8988T (cell line): ENCODE measurements at regions not wholly inside any gene's neighbourhood (a gene's known extent, or its start where the extent isn't known, plus 50 kb on each side); places are given as distances from the start of the nearest gene placed in this dataset.

Experiments
- DNase-seq: peaks from one replicate; pipeline ENCODE4 v3.0.0; 2011

GRCh38 chr2:43084699-43085091 lies 141.7 kb downstream of the ZFP36L2 start:
- no peak for DNase-seq

GRCh38 chr2:43083710-43084698 lies 142.4 kb downstream of the ZFP36L2 start:
- DNase-seq, result no peak

GRCh38 chr2:43082903-43083677 lies 143.3 kb downstream of the ZFP36L2 start:
- DNase-seq, result no peak

- no peak for DNase-seq
Observed at GRCh38 chr2:43082111-43082894, 144.1 kb downstream of the ZFP36L2 start.

- DNase-seq, result no peak
Observed at GRCh38 chr2:43081131-43081765, 145.2 kb downstream of the ZFP36L2 start.

- DNase-seq, result no peak
Observed at GRCh38 chr2:43080571-43081021, 145.8 kb downstream of the ZFP36L2 start.

- DNase-seq, result no peak
Observed at GRCh38 chr2:43078781-43079755, 147.3 kb downstream of the ZFP36L2 start.

GRCh38 chr2:43078301-43078700 lies 148.1 kb downstream of the ZFP36L2 start:
- no peak for DNase-seq

- DNase-seq, result no peak
Observed at GRCh38 chr2:43077876-43078275, 148.5 kb downstream of the ZFP36L2 start.

GRCh38 chr2:43076676-43077075 lies 149.7 kb downstream of the ZFP36L2 start:
- DNase-seq, result no peak

GRCh38 chr2:43075811-43076585 lies 150.4 kb downstream of the ZFP36L2 start:
- DNase-seq, result no peak

- DNase-seq, result peak; percentile 71
Observed at GRCh38 chr2:43075054-43075593, 151.3 kb downstream of the ZFP36L2 start.

- no peak for DNase-seq
Observed at GRCh38 chr2:43074592-43075053, 151.8 kb downstream of the ZFP36L2 start.

- no peak for DNase-seq
Observed at GRCh38 chr2:43074052-43074451, 152.4 kb downstream of the ZFP36L2 start.

GRCh38 chr2:43073401-43073825 lies 153.0 kb downstream of the ZFP36L2 start:
- no peak for DNase-seq

GRCh38 chr2:43071599-43072550 lies 154.5 kb downstream of the ZFP36L2 start:
- DNase-seq, result no peak

GRCh38 chr2:43070676-43071502 lies 155.5 kb downstream of the ZFP36L2 start:
- DNase-seq, result no peak

- no peak for DNase-seq
Observed at GRCh38 chr2:43070030-43070429, 156.4 kb downstream of the ZFP36L2 start.
